ENCODE measurements at regions not wholly inside any gene's neighbourhood (a gene's known extent, or its start where the extent isn't known, plus 50 kb on each side); places are given as distances from the start of the nearest gene placed in this dataset.

DNA sequence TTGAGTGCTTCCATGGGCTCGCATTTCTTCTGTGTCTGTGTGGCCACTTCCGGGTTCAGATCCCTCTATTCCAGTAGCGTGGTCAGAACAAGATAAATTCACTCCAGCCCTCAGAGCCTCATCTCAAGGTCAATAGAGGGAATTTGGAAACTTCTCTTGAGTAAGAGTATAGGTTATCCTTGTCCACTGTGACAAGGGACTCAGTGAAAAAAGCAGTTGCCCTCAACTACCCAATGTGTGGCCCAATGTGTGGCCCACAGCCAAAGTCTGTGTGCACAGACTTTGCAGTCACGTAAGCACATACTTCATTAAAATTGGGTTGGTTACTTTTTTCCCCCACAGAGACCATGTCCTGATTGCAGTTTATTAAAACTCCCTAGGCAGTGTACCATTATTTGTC is 305.6 kb upstream of the SEMA6D start:
- TF ChIP-seq CEBPB (IDR thresholded peaks at IDR 0.05): no peak
- no peak for TF ChIP-seq YY1 (IDR thresholded peaks at IDR 0.05; ENCODE audit: low read depth)
- TF ChIP-seq, protein P1, sequence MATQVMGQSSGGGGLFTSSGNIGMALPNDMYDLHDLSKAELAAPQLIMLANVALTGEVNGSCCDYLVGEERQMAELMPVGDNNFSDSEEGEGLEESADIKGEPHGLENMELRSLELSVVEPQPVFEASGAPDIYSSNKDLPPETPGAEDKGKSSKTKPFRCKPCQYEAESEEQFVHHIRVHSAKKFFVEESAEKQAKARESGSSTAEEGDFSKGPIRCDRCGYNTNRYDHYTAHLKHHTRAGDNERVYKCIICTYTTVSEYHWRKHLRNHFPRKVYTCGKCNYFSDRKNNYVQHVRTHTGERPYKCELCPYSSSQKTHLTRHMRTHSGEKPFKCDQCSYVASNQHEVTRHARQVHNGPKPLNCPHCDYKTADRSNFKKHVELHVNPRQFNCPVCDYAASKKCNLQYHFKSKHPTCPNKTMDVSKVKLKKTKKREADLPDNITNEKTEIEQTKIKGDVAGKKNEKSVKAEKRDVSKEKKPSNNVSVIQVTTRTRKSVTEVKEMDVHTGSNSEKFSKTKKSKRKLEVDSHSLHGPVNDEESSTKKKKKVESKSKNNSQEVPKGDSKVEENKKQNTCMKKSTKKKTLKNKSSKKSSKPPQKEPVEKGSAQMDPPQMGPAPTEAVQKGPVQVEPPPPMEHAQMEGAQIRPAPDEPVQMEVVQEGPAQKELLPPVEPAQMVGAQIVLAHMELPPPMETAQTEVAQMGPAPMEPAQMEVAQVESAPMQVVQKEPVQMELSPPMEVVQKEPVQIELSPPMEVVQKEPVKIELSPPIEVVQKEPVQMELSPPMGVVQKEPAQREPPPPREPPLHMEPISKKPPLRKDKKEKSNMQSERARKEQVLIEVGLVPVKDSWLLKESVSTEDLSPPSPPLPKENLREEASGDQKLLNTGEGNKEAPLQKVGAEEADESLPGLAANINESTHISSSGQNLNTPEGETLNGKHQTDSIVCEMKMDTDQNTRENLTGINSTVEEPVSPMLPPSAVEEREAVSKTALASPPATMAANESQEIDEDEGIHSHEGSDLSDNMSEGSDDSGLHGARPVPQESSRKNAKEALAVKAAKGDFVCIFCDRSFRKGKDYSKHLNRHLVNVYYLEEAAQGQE (IDR thresholded peaks at IDR 0.05; ENCODE audit: low read depth): no peak
- no peak for TF ChIP-seq NFIC (IDR thresholded peaks at IDR 0.05)
- TF ChIP-seq TCF12 (IDR thresholded peaks at IDR 0.05; ENCODE audit: low read depth): no peak
- TF ChIP-seq, protein P2, sequence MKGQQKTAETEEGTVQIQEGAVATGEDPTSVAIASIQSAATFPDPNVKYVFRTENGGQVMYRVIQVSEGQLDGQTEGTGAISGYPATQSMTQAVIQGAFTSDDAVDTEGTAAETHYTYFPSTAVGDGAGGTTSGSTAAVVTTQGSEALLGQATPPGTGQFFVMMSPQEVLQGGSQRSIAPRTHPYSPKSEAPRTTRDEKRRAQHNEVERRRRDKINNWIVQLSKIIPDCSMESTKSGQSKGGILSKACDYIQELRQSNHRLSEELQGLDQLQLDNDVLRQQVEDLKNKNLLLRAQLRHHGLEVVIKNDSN (IDR thresholded peaks at IDR 0.05): no peak
- TF ChIP-seq TAF1 (IDR thresholded peaks at IDR 0.05; ENCODE audit: low read depth): no peak
- no peak for TF ChIP-seq RAD21 (IDR thresholded peaks at IDR 0.05; ENCODE audit: low read depth)
- TF ChIP-seq FOXM1 (IDR thresholded peaks at IDR 0.05; ENCODE audit: borderline replicate concordance, low read depth): no peak
- TF ChIP-seq, protein P3, sequence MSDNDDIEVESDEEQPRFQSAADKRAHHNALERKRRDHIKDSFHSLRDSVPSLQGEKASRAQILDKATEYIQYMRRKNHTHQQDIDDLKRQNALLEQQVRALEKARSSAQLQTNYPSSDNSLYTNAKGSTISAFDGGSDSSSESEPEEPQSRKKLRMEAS (IDR thresholded peaks at IDR 0.05): no peak
- TF ChIP-seq EP300 (IDR thresholded peaks at IDR 0.05; ENCODE audit: borderline replicate concordance): no peak
- no peak for TF ChIP-seq ZBTB7A (IDR thresholded peaks at IDR 0.05; ENCODE audit: low read depth)
- no peak for TF ChIP-seq TEAD4 (IDR thresholded peaks at IDR 0.05)
- no peak for TF ChIP-seq EGR1 (IDR thresholded peaks at IDR 0.05)
- no peak for TF ChIP-seq CREB1 (IDR thresholded peaks at IDR 0.05; ENCODE audit: low read depth)

DNA sequence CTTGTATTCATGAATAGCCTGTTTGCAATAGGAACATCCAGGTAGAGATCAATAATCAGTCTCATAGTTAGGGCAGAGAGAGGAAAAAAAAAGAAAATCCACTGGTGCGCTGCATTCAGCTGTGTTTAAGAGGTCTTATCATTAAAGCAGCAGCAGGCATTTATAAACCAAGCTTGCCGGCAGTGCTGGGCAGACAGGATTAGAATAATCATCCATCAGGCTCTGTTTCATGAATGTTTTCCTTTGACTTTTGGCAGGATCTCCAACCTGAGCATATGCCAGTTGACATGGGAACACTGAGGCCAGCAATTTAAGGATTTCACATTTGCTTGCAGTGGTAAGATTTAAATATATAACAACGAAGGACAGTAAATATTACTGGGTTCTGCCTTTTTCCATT is 305.2 kb upstream of the SEMA6D start:
- TF ChIP-seq TEAD4 (IDR thresholded peaks at IDR 0.05) (no peak), TAF1 (IDR thresholded peaks at IDR 0.05; ENCODE audit: low read depth) (no peak), RAD21 (IDR thresholded peaks at IDR 0.05; ENCODE audit: low read depth) (no peak), FOXM1 (IDR thresholded peaks at IDR 0.05; ENCODE audit: borderline replicate concordance, low read depth) (no peak), CEBPB (IDR thresholded peaks at IDR 0.05) (no peak), CREB1 (IDR thresholded peaks at IDR 0.05; ENCODE audit: low read depth) (no peak), EP300 (IDR thresholded peaks at IDR 0.05; ENCODE audit: borderline replicate concordance) (no peak), TCF12 (IDR thresholded peaks at IDR 0.05; ENCODE audit: low read depth) (no peak), EGR1 (IDR thresholded peaks at IDR 0.05) (no peak), NFIC (IDR thresholded peaks at IDR 0.05) (no peak), ZBTB7A (IDR thresholded peaks at IDR 0.05; ENCODE audit: low read depth) (no peak), YY1 (IDR thresholded peaks at IDR 0.05; ENCODE audit: low read depth) (no peak)
- TF ChIP-seq, protein P3 (IDR thresholded peaks at IDR 0.05): no peak
- TF ChIP-seq, protein P2 (IDR thresholded peaks at IDR 0.05): no peak
- TF ChIP-seq, protein P1 (IDR thresholded peaks at IDR 0.05; ENCODE audit: low read depth): no peak

DNA sequence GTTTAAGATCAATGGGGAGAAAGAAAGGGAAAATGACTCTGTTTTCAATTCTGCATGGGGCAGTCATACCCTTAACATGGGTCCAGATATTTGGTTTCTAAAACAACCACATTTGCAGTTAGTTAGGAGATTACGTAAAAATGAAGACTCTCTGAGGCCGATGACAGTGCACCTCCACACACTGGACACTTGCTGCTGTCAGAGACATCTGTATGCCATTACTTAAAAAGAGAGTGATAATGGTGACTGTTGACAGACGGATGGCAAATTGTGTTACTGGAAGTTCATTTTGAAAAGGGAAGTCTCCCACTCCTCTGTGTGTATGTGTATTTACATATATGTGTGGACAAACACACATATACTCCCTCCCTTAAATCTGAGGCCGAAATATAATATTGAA is 304.5 kb upstream of the SEMA6D start:
- TF ChIP-seq, protein P1 (IDR thresholded peaks at IDR 0.05; ENCODE audit: low read depth): no peak
- no peak for TF ChIP-seq TAF1 (IDR thresholded peaks at IDR 0.05; ENCODE audit: low read depth)
- TF ChIP-seq TCF12 (IDR thresholded peaks at IDR 0.05; ENCODE audit: low read depth): no peak
- TF ChIP-seq, protein P3 (IDR thresholded peaks at IDR 0.05): no peak
- TF ChIP-seq CREB1 (IDR thresholded peaks at IDR 0.05; ENCODE audit: low read depth): no peak
- TF ChIP-seq TEAD4 (IDR thresholded peaks at IDR 0.05): no peak

DNA sequence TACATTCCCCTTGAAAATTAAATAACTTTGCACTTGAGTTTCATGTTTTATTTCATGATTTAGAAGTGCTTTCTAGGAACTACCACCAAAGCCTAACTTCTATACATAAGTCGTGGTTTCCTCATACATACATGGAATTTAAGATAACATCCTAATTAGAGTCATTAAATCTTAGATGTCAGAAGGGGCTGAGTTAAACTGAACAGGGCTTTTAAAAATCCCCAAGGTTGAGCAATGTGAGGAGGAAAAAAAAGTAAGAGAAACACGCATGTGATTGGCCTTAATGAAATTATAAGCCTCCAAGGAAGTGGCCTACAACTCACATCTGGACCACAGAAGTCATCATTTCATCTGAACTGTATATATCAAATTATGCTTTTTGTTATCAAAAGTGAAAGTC is 303.1 kb upstream of the SEMA6D start:
- TF ChIP-seq RAD21 (IDR thresholded peaks at IDR 0.05; ENCODE audit: low read depth) (no peak), EGR1 (IDR thresholded peaks at IDR 0.05) (no peak), TAF1 (IDR thresholded peaks at IDR 0.05; ENCODE audit: low read depth) (no peak), ZBTB7A (IDR thresholded peaks at IDR 0.05; ENCODE audit: low read depth) (no peak), EP300 (IDR thresholded peaks at IDR 0.05; ENCODE audit: borderline replicate concordance) (no peak), TEAD4 (IDR thresholded peaks at IDR 0.05) (no peak), CREB1 (IDR thresholded peaks at IDR 0.05; ENCODE audit: low read depth) (no peak), FOXM1 (IDR thresholded peaks at IDR 0.05; ENCODE audit: borderline replicate concordance, low read depth) (no peak), CEBPB (IDR thresholded peaks at IDR 0.05) (no peak), YY1 (IDR thresholded peaks at IDR 0.05; ENCODE audit: low read depth) (no peak), NFIC (IDR thresholded peaks at IDR 0.05) (no peak), TCF12 (IDR thresholded peaks at IDR 0.05; ENCODE audit: low read depth) (no peak)
- TF ChIP-seq, protein P2 (IDR thresholded peaks at IDR 0.05): no peak
- TF ChIP-seq, protein P1 (IDR thresholded peaks at IDR 0.05; ENCODE audit: low read depth): no peak
- TF ChIP-seq, protein P3 (IDR thresholded peaks at IDR 0.05): no peak
